ENCODE measurements at regions not wholly inside any gene's neighbourhood (a gene's known extent, or its start where the extent isn't known, plus 50 kb on each side); places are given as distances from the start of the nearest gene placed in this dataset.

GRCh38 chr4:11710453-11711093 lies 281.9 kb upstream of the HS3ST1 start:
- H3K27ac ChIP-seq (ENCODE audit: low read length): no peak overlapping the region
- H3K4me1 ChIP-seq (ENCODE audit: low read length): no peaks in the 10 kb centered on the region
- H3K9ac ChIP-seq (ENCODE audit: low read length): no peak overlapping the region
- H3K36me3 ChIP-seq (replicated peaks; ENCODE audit: low read depth, low read length): no peaks in the 10 kb centered on the region
- TF ChIP-seq CTCF (IDR thresholded peaks at IDR 0.05; ENCODE audit: low read depth, low read length) (no peak), EZH2phosphoT487 (IDR thresholded peaks at IDR 0.05; ENCODE audit: low read depth) (no peak)
- no peak overlapping the region for H2AFZ ChIP-seq (ENCODE audit: low read depth, low read length)
- H3K9me3 ChIP-seq (ENCODE audit: insufficient read depth, low read length): no peaks in the 10 kb centered on the region
- H4K20me1 ChIP-seq (ENCODE audit: insufficient read depth, low read length): no peaks in the 10 kb centered on the region
- no peaks in the 10 kb centered on the region for H3K79me2 ChIP-seq (ENCODE audit: low read length)
- H3K27me3 ChIP-seq (ENCODE audit: low read depth, low read length): no peaks in the 10 kb centered on the region
- H3K4me2 ChIP-seq (ENCODE audit: low read length): no peak overlapping the region
- H3K4me3 ChIP-seq (ENCODE audit: low read length): no peak overlapping the region

GRCh38 chr4:11704186-11704830 lies 275.6 kb upstream of the HS3ST1 start:
- Histone ChIP-seq H3K36me3 (replicated peaks; ENCODE audit: low read depth, low read length) (no peaks in the 10 kb centered on the region), H3K4me2 (ENCODE audit: low read length) (no peak overlapping the region), H2AFZ (ENCODE audit: low read depth, low read length) (no peak overlapping the region), H3K27ac (ENCODE audit: low read length) (no peak overlapping the region), H4K20me1 (ENCODE audit: insufficient read depth, low read length) (no peaks in the 10 kb centered on the region), H3K9ac (ENCODE audit: low read length) (no peak overlapping the region), H3K4me1 (ENCODE audit: low read length) (no peaks in the 10 kb centered on the region), H3K27me3 (ENCODE audit: low read depth, low read length) (no peaks in the 10 kb centered on the region), H3K9me3 (ENCODE audit: insufficient read depth, low read length) (no peaks in the 10 kb centered on the region), H3K4me3 (ENCODE audit: low read length) (no peak overlapping the region), H3K79me2 (ENCODE audit: low read length) (no peaks in the 10 kb centered on the region)
- TF ChIP-seq EZH2phosphoT487 (IDR thresholded peaks at IDR 0.05; ENCODE audit: low read depth) (no peak), CTCF (IDR thresholded peaks at IDR 0.05; ENCODE audit: low read depth, low read length) (no peak)

GRCh38 chr4:11702886-11703557 lies 274.3 kb upstream of the HS3ST1 start:
- H3K36me3 ChIP-seq (replicated peaks; ENCODE audit: low read depth, low read length): no peaks in the 10 kb centered on the region
- no peak overlapping the region for H3K4me3 ChIP-seq (ENCODE audit: low read length)
- no peaks in the 10 kb centered on the region for H3K27me3 ChIP-seq (ENCODE audit: low read depth, low read length)
- no peaks in the 10 kb centered on the region for H4K20me1 ChIP-seq (ENCODE audit: insufficient read depth, low read length)
- H2AFZ ChIP-seq (ENCODE audit: low read depth, low read length): no peak overlapping the region
- no peaks in the 10 kb centered on the region for H3K79me2 ChIP-seq (ENCODE audit: low read length)
- no peak overlapping the region for H3K9ac ChIP-seq (ENCODE audit: low read length)
- H3K27ac ChIP-seq (ENCODE audit: low read length): no peak overlapping the region
- TF ChIP-seq CTCF (IDR thresholded peaks at IDR 0.05; ENCODE audit: low read depth, low read length) (no peak), EZH2phosphoT487 (IDR thresholded peaks at IDR 0.05; ENCODE audit: low read depth) (no peak)
- H3K4me2 ChIP-seq (ENCODE audit: low read length): no peak overlapping the region
- H3K4me1 ChIP-seq (ENCODE audit: low read length): no peaks in the 10 kb centered on the region
- H3K9me3 ChIP-seq (ENCODE audit: insufficient read depth, low read length): no peaks in the 10 kb centered on the region

GRCh38 chr4:11701966-11702725 lies 273.5 kb upstream of the HS3ST1 start:
- H3K4me2 ChIP-seq (ENCODE audit: low read length): no peak overlapping the region
- no peaks in the 10 kb centered on the region for H4K20me1 ChIP-seq (ENCODE audit: insufficient read depth, low read length)
- H3K27me3 ChIP-seq (ENCODE audit: low read depth, low read length): no peaks in the 10 kb centered on the region
- no peaks in the 10 kb centered on the region for H3K9me3 ChIP-seq (ENCODE audit: insufficient read depth, low read length)
- no peaks in the 10 kb centered on the region for H3K36me3 ChIP-seq (replicated peaks; ENCODE audit: low read depth, low read length)
- H2AFZ ChIP-seq (ENCODE audit: low read depth, low read length): no peak overlapping the region
- no peak for TF ChIP-seq EZH2phosphoT487 (IDR thresholded peaks at IDR 0.05; ENCODE audit: low read depth)
- TF ChIP-seq CTCF (IDR thresholded peaks at IDR 0.05; ENCODE audit: low read depth, low read length): 0 out of 2 replicates have a peak, but pooled peaks have one; percentile 5
- no peak overlapping the region for H3K4me3 ChIP-seq (ENCODE audit: low read length)
- no peaks in the 10 kb centered on the region for H3K79me2 ChIP-seq (ENCODE audit: low read length)
- no peak overlapping the region for H3K27ac ChIP-seq (ENCODE audit: low read length)
- H3K9ac ChIP-seq (ENCODE audit: low read length): no peak overlapping the region
- H3K4me1 ChIP-seq (ENCODE audit: low read length): no peaks in the 10 kb centered on the region
